ENCODE measurements at regions not wholly inside any gene's neighbourhood (a gene's known extent, or its start where the extent isn't known, plus 50 kb on each side); places are given as distances from the start of the nearest gene placed in this dataset.

GRCh38 chr5:62786099-62786498 is 207.5 kb downstream of the LRRC70 start:
- Histone ChIP-seq H3K27ac (no peak overlapping the region), H3K4me1 (no peaks in the 10 kb centered on the region), H3K9me3 (no peaks in the 10 kb centered on the region), H3K27me3 (no peaks in the 10 kb centered on the region), H3K4me3 (no peak overlapping the region), H3K36me3 (no peaks in the 10 kb centered on the region)
- DNase-seq (ENCODE audit: low spot score in 2 of 2) = no peak
- no peak for TF ChIP-seq CTCF (IDR thresholded peaks at IDR 0.05)
- intact Hi-C loops (cut with DNase I) = no loop called here

- H3K4me3 ChIP-seq = no peak overlapping the region
- H3K4me1 ChIP-seq = no peaks in the 10 kb centered on the region
- DNase-seq (ENCODE audit: low spot score in 2 of 2) = no peak
- H3K27ac ChIP-seq = no peak overlapping the region
- intact Hi-C loops (cut with DNase I) = no loop called here
- H3K36me3 ChIP-seq = no peaks in the 10 kb centered on the region
- H3K9me3 ChIP-seq = no peaks in the 10 kb centered on the region
- no peaks in the 10 kb centered on the region for H3K27me3 ChIP-seq
- no peak for TF ChIP-seq CTCF (IDR thresholded peaks at IDR 0.05)
These were observed 207.0 kb downstream of the LRRC70 start for GRCh38 chr5:62785588-62785987.

GRCh38 chr5:62783374-62784057 is 204.9 kb downstream of the LRRC70 start:
- H3K27ac ChIP-seq = no peak overlapping the region
- no peaks in the 10 kb centered on the region for H3K9me3 ChIP-seq
- no peak for DNase-seq (ENCODE audit: low spot score in 2 of 2)
- intact Hi-C loops (cut with DNase I) = no loop called here
- no peak overlapping the region for H3K4me3 ChIP-seq
- H3K36me3 ChIP-seq = no peaks in the 10 kb centered on the region
- no peaks in the 10 kb centered on the region for H3K27me3 ChIP-seq
- H3K4me1 ChIP-seq = no peaks in the 10 kb centered on the region
- TF ChIP-seq CTCF (IDR thresholded peaks at IDR 0.05) = no peak

- DNase-seq (ENCODE audit: low spot score in 2 of 2) = no peak
- Histone ChIP-seq H3K4me3 (no peak overlapping the region), H3K9me3 (no peaks in the 10 kb centered on the region), H3K27ac (no peak overlapping the region), H3K36me3 (no peaks in the 10 kb centered on the region), H3K27me3 (no peaks in the 10 kb centered on the region), H3K4me1 (no peaks in the 10 kb centered on the region)
- TF ChIP-seq CTCF (IDR thresholded peaks at IDR 0.05) = no peak
- intact Hi-C loops (cut with DNase I) = no loop called here
These were observed 202.3 kb downstream of the LRRC70 start for GRCh38 chr5:62780888-62781287.

- intact Hi-C loops (cut with DNase I) = no loop called here
- TF ChIP-seq CTCF (IDR thresholded peaks at IDR 0.05) = no peak
- no peaks in the 10 kb centered on the region for H3K9me3 ChIP-seq
- no peaks in the 10 kb centered on the region for H3K36me3 ChIP-seq
- no peak overlapping the region for H3K27ac ChIP-seq
- H3K4me3 ChIP-seq = no peak overlapping the region
- no peaks in the 10 kb centered on the region for H3K4me1 ChIP-seq
- DNase-seq (ENCODE audit: low spot score in 2 of 2) = no peak
- H3K27me3 ChIP-seq = no peaks in the 10 kb centered on the region
These were observed 201.6 kb downstream of the LRRC70 start for GRCh38 chr5:62780230-62780629.

GRCh38 chr5:62779010-62779422 is 200.4 kb downstream of the LRRC70 start:
- intact Hi-C loops (cut with DNase I) = loop anchor here (5.0 kb wide), 1 partner anchor 322 kb away; no protein-coding TSS in a partner anchor
- H3K4me1 ChIP-seq = no peaks in the 10 kb centered on the region
- no peaks in the 10 kb centered on the region for H3K36me3 ChIP-seq
- no peaks in the 10 kb centered on the region for H3K27me3 ChIP-seq
- peak; percentile 16 to 70 (median 39) for TF ChIP-seq CTCF (IDR thresholded peaks at IDR 0.05)
- no peaks in the 10 kb centered on the region for H3K9me3 ChIP-seq
- no peak overlapping the region for H3K27ac ChIP-seq
- DNase-seq (ENCODE audit: low spot score in 2 of 2) = no peak
- H3K4me3 ChIP-seq = no peak overlapping the region

All from ascending aorta (tissue), 2 donors.